Esophagus (tissue), 2 donors: ENCODE measurements at regions not wholly inside any gene's neighbourhood (a gene's known extent, or its start where the extent isn't known, plus 50 kb on each side); places are given as distances from the start of the nearest gene placed in this dataset.

Source experiments
- H3K27ac ChIP-seq, 2 donors: one replicate each; pipeline ENCODE4 v1.5.1; 2013; ENCODE audit warnings: low read depth in 2 of 2, mild to moderate bottlenecking in 2 of 2, inconsistent platforms in 1 of 2, low read length in 1 of 2, moderate library complexity in 1 of 2
- H3K27me3 ChIP-seq, 2 donors: one replicate each; pipeline ENCODE4 v1.6.1; 2013; ENCODE audit warnings: low read length in 2 of 2, control low read depth in 1 of 2, mild to moderate bottlenecking in 1 of 2; ENCODE audit not compliant: insufficient read depth in 2 of 2, control insufficient read depth in 1 of 2
- H3K36me3 ChIP-seq, 2 donors: one replicate each; pipeline ENCODE4 v1.6.1; 2013; ENCODE audit warnings: low read length in 1 of 2; ENCODE audit not compliant: control insufficient read depth in 2 of 2, insufficient read depth in 2 of 2
- H3K4me1 ChIP-seq, 2 donors: one replicate each; pipeline ENCODE4 v1.6.1; 2013; ENCODE audit warnings: low read length in 1 of 2; ENCODE audit not compliant: control insufficient read depth in 2 of 2, insufficient read depth in 2 of 2
- H3K4me3 ChIP-seq, 2 donors: one replicate each; pipeline ENCODE4 v1.5.1; 2013; ENCODE audit warnings: low read length in 2 of 2, mild to moderate bottlenecking in 2 of 2, low read depth in 1 of 2, moderate library complexity in 1 of 2
- H3K9me3 ChIP-seq, 2 donors: one replicate each; pipeline ENCODE4 v1.6.1; 2013; ENCODE audit warnings: mild to moderate bottlenecking in 2 of 2, low read depth in 1 of 2, low read length in 1 of 2, moderate library complexity in 1 of 2; ENCODE audit not compliant: control insufficient read depth in 2 of 2, insufficient read depth in 1 of 2
- WGBS, 2 donors: extraction: QIAGEN DNeasy Blood & Tissue Kit; methylation state at CpG; one replicate each; pipeline ENCODE4 v1.1.7; 2013; 5-methylcytosine and 5-hydroxymethylcytosine counted together
- donor health status: healthy with polysubstance abuse.
- donor health status: Bipolar disorder and iron deficiency.

DNA sequence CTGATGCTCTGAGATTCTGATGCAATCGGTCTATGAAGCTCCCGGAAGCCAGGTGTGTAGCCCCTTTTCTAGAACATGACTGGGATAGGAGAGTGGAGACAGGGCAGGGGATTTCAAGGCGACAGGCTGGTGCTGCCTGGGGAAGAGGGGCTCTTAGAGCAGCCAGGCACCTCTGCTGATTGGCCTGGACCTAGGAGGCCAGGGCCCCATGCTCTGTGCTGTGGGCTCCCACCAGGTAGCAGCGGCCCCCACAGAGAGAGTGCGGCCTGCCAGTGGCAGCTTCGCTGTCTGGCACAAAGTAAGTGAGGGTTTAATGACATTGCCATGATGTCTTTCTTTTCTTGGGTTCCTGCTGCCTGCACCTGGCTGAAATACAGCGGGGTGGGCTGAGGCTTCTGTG lies 99.4 kb upstream of the PODXL start:
- H3K27me3 ChIP-seq = no peaks in the 10 kb centered on the region
- H3K9me3 ChIP-seq = no peaks in the 10 kb centered on the region
- no peaks in the 10 kb centered on the region for H3K36me3 ChIP-seq
- H3K4me1 ChIP-seq = no peaks in the 10 kb centered on the region
- no peak overlapping the region for H3K4me3 ChIP-seq
- 78 to 83% methylated on average over 7 of the region's 7 CpGs for WGBS, 2 donors
- H3K27ac ChIP-seq = no peak overlapping the region

GRCh38 chr7:131655447-131655846 lies 99.0 kb upstream of the PODXL start:
- H3K4me3 ChIP-seq = no peak overlapping the region
- no peaks in the 10 kb centered on the region for H3K27me3 ChIP-seq
- no peaks in the 10 kb centered on the region for H3K36me3 ChIP-seq
- H3K4me1 ChIP-seq = no peaks in the 10 kb centered on the region
- 92% methylated on average over 6 of the region's 6 CpGs for WGBS, 2 donors
- no peak overlapping the region for H3K27ac ChIP-seq
- no peaks in the 10 kb centered on the region for H3K9me3 ChIP-seq

GRCh38 chr7:131654668-131655326 lies 98.4 kb upstream of the PODXL start:
- Histone ChIP-seq H3K27me3 (no peaks in the 10 kb centered on the region), H3K27ac (no peak overlapping the region), H3K4me3 (no peak overlapping the region), H3K4me1 (no peaks in the 10 kb centered on the region), H3K36me3 (no peaks in the 10 kb centered on the region), H3K9me3 (no peaks in the 10 kb centered on the region)
- WGBS, 2 donors = 29 to 30% methylated on average over 19 of the region's 19 CpGs

DNA sequence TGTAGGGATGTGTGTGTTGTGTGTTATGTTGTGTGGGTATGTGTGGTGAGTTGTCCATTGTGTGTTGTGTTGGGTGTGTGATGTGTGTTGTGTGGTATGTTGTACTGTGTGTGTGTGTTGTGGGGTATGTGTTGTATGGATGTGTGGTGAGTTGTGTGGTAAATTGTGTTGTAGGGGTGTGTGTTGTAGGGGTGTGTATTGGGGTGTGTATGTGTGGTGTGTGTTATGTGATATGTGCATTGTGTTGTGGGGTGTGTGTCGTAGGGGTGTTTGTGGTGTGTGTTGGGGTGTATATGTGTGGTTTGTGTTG lies 97.8 kb upstream of the PODXL start:
- Histone ChIP-seq H3K4me3 (no peak overlapping the region), H3K27ac (no peak overlapping the region), H3K4me1 (no peaks in the 10 kb centered on the region), H3K27me3 (no peaks in the 10 kb centered on the region), H3K9me3 (no peaks in the 10 kb centered on the region), H3K36me3 (no peaks in the 10 kb centered on the region)
- 79 to 80% methylated on average over 1 of the region's 1 CpG for WGBS, 2 donors

DNA sequence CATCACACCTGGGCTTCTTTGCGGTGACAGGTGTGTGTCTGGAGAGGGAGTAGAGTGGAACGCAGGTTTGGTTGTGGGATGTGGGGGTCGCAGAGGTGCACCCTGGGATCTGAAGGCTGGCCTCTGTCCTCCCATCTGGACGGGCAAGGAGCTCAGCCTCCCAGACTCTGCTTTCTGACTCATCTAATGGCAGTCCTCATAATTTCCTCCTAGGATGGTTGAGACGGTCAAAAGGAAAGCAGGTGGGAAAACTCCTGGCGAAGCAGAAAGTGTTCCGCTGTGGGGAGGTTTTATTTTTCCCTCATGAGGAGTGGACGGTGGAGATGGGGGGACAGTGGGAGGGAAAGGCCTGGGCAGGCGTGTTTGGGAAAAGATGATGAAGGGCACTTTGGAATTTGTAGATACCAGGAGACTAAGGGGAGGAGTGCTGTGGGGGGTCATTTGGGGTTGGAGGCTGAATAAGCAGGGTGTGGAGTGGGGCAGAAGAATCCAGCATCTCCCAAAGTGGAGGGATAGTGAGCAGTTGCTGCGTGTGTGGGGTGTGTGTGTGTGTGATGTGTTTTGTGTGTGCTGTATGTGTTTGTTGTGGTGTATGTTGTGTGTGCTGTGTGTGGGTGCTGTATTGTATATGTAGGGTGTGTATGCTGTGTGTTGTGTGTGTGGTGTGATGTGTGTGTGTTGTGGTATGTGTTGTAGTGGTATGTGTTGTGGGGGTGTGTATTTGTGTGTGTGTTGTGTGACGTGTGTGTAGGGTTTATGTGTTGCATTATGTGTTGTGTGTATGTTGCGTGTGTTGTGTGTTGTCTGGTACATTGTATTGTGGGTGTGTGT lies 97.2 kb upstream of the PODXL start:
- H3K4me1 ChIP-seq = no peaks in the 10 kb centered on the region
- H3K27me3 ChIP-seq = no peaks in the 10 kb centered on the region
- no peak overlapping the region for H3K27ac ChIP-seq
- no peak overlapping the region for H3K4me3 ChIP-seq
- H3K9me3 ChIP-seq = no peaks in the 10 kb centered on the region
- WGBS, 2 donors = 58 to 59% methylated on average over 12 of the region's 12 CpGs
- H3K36me3 ChIP-seq = no peaks in the 10 kb centered on the region

- Histone ChIP-seq H3K4me1 (no peaks in the 10 kb centered on the region), H3K36me3 (no peaks in the 10 kb centered on the region), H3K9me3 (no peaks in the 10 kb centered on the region), H3K4me3 (no peak overlapping the region), H3K27me3 (no peaks in the 10 kb centered on the region), H3K27ac (no peak overlapping the region)
- 19 to 29% methylated on average over 2 of the region's 2 CpGs for WGBS, 2 donors
Measured at GRCh38 chr7:131652934-131653333, 96.5 kb upstream of the PODXL start.

GRCh38 chr7:131652194-131652593 lies 95.8 kb upstream of the PODXL start:
- no peaks in the 10 kb centered on the region for H3K36me3 ChIP-seq
- H3K27me3 ChIP-seq = no peaks in the 10 kb centered on the region
- H3K27ac ChIP-seq = no peak overlapping the region
- no peaks in the 10 kb centered on the region for H3K9me3 ChIP-seq
- no peaks in the 10 kb centered on the region for H3K4me1 ChIP-seq
- H3K4me3 ChIP-seq = no peak overlapping the region
- 80 to 87% methylated on average over 5 of the region's 5 CpGs for WGBS, 2 donors

GRCh38 chr7:131649879-131650278 lies 93.5 kb upstream of the PODXL start:
- Histone ChIP-seq H3K4me3 (no peak overlapping the region), H3K36me3 (no peaks in the 10 kb centered on the region), H3K27me3 (no peaks in the 10 kb centered on the region), H3K27ac (no peak overlapping the region), H3K9me3 (no peaks in the 10 kb centered on the region), H3K4me1 (no peaks in the 10 kb centered on the region)
- WGBS, 2 donors = 84 to 85% methylated on average over 13 of the region's 13 CpGs

GRCh38 chr7:131649003-131649541 lies 92.6 kb upstream of the PODXL start:
- no peak overlapping the region for H3K4me3 ChIP-seq
- H3K4me1 ChIP-seq = no peaks in the 10 kb centered on the region
- H3K9me3 ChIP-seq = no peaks in the 10 kb centered on the region
- H3K36me3 ChIP-seq = no peaks in the 10 kb centered on the region
- 44 to 48% methylated on average over 5 of the region's 5 CpGs for WGBS, 2 donors
- no peak overlapping the region for H3K27ac ChIP-seq
- no peaks in the 10 kb centered on the region for H3K27me3 ChIP-seq

DNA sequence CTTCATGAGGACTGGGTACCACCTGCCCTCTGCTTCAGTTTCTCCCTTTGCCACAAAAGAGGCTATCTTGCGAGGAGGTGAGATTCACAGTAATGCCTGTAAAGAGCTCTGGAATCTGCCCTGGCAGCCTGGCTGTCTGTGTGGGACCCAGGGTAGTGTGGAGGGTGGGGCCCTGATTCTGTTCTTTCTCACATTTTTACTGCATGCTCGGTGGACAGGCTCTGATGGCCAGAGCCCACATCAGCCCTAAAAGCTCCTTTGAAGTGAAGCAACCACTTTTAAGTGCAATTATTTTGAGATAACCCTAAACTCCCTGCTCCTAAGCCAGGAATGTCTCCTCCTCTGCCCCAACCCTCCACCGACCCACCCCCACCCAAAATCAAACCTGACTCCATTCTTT lies 92.1 kb upstream of the PODXL start:
- no peak overlapping the region for H3K27ac ChIP-seq
- 43 to 51% methylated on average over 3 of the region's 3 CpGs for WGBS, 2 donors
- no peaks in the 10 kb centered on the region for H3K4me1 ChIP-seq
- H3K27me3 ChIP-seq = no peaks in the 10 kb centered on the region
- H3K4me3 ChIP-seq = no peak overlapping the region
- H3K9me3 ChIP-seq = no peaks in the 10 kb centered on the region
- no peaks in the 10 kb centered on the region for H3K36me3 ChIP-seq
